HepG2 (cell line): ENCODE measurements at regions not wholly inside any gene's neighbourhood (a gene's known extent, or its start where the extent isn't known, plus 50 kb on each side); places are given as distances from the start of the nearest gene placed in this dataset.
A peak's percentile ranks its signal among the peaks of the same experiment; 100 is the strongest.

ENCODE experiments used
- HNF1A ChIP-seq, 2 experiments: sonication (generic) in 1 of 2; formaldehyde crosslinking in 1 of 2; IDR thresholded peaks; 2 replicates each; pipeline versions ENCODE4 v1.4.0 to v1.6.1; 2016 to 2020; ENCODE audit warnings: borderline replicate concordance in 1 of 2, low read depth in 1 of 2, mild to moderate bottlenecking in 1 of 2, missing genetic modification reagents in 1 of 2
- HNF1B ChIP-seq: sonication (generic); formaldehyde crosslinking; IDR thresholded peaks from 2 replicates; pipeline ENCODE4 v1.5.1; 2020; ENCODE audit warnings: mild to moderate bottlenecking, moderate library complexity, missing genetic modification reagents
- KDM3A ChIP-seq: IDR thresholded peaks from 2 replicates; pipeline ENCODE4 v1.6.1; 2018; ENCODE audit warnings: low read depth, missing compliant biosample characterization
- MED1 ChIP-seq: sonication (generic); formaldehyde crosslinking; IDR thresholded peaks from 2 replicates; pipeline ENCODE4 v1.4.0; 2020; ENCODE audit warnings: missing genetic modification reagents
- MLX ChIP-seq: IDR thresholded peaks from 2 replicates; pipeline ENCODE4 v1.6.1; 2016
- NBN ChIP-seq: fragments of 450-650 bp; conservative IDR thresholded peaks from 2 replicates; pipeline ENCODE4 v1.6.1; 2017
- RXRB ChIP-seq: IDR thresholded peaks from 2 replicates; pipeline ENCODE4 v1.6.1; 2016; ENCODE audit warnings: borderline replicate concordance, missing genetic modification reagents, missing compliant biosample characterization
- SMAD3 ChIP-seq: sonication (generic); formaldehyde crosslinking; IDR thresholded peaks from 2 replicates; pipeline ENCODE4 v1.4.0; 2020; ENCODE audit warnings: missing genetic modification reagents
- SOX6 ChIP-seq, 2 experiments: fragments of 450-650 bp in 1 of 2; sonication (generic) in 1 of 2; formaldehyde crosslinking in 1 of 2; IDR thresholded peaks; 2 replicates each; pipeline versions ENCODE4 v1.4.0 to v1.6.1; 2017 to 2020; ENCODE audit warnings: antibody characterized with exemption in 1 of 2, mild to moderate bottlenecking in 1 of 2, missing genetic modification reagents in 1 of 2
- TARDBP ChIP-seq: sonication (generic); formaldehyde crosslinking; IDR thresholded peaks from 2 replicates; pipeline ENCODE4 v1.8.0; 2022; ENCODE audit warnings: mild to moderate bottlenecking, missing genetic modification reagents
- TCF7 ChIP-seq: sonication (generic); IDR thresholded peaks from 2 replicates; pipeline ENCODE4 v1.6.1; 2016; ENCODE audit warnings: antibody characterized with exemption, low read depth
- ZNF136 ChIP-seq: sonication (generic); formaldehyde crosslinking; IDR thresholded peaks from 2 replicates; pipeline ENCODE4 v1.8.1; 2022; ENCODE audit warnings: low read depth, mild to moderate bottlenecking, moderate library complexity, missing genetic modification reagents
- ZNF20 ChIP-seq: sonication (generic); formaldehyde crosslinking; IDR thresholded peaks from 2 replicates; pipeline ENCODE4 v1.4.0; 2020; ENCODE audit warnings: mild to moderate bottlenecking, moderate library complexity, missing genetic modification reagents
- ZNF510 ChIP-seq: sonication (generic); formaldehyde crosslinking; IDR thresholded peaks from 2 replicates; pipeline ENCODE4 v1.4.0; 2020; ENCODE audit warnings: low read depth, mild to moderate bottlenecking, missing genetic modification reagents
- ZNF577 ChIP-seq: sonication (generic); formaldehyde crosslinking; IDR thresholded peaks from 2 replicates; pipeline ENCODE4 v1.4.0; 2020; ENCODE audit warnings: mild to moderate bottlenecking, low read depth, missing genetic modification reagents, borderline replicate concordance
- ZNF746 ChIP-seq: sonication (generic); formaldehyde crosslinking; IDR thresholded peaks from 2 replicates; pipeline ENCODE4 v1.8.0; 2022; ENCODE audit warnings: mild to moderate bottlenecking, missing genetic modification reagents
- ZNF780A ChIP-seq: sonication (generic); formaldehyde crosslinking; IDR thresholded peaks from 2 replicates; pipeline ENCODE4 v1.8.0; 2022; ENCODE audit warnings: mild to moderate bottlenecking, missing genetic modification reagents, moderate library complexity
- ZSCAN25 ChIP-seq: sonication (generic); formaldehyde crosslinking; IDR thresholded peaks from 2 replicates; pipeline ENCODE4 v1.8.0; 2022; ENCODE audit warnings: mild to moderate bottlenecking, missing genetic modification reagents
- TF ChIP-seq, protein P1 (sequence below): sonication (generic); formaldehyde crosslinking; IDR thresholded peaks from 2 replicates; pipeline ENCODE4 v1.5.0; 2020; ENCODE audit warnings: missing genetic modification reagents, mild to moderate bottlenecking, borderline replicate concordance
- TF ChIP-seq, protein P2 (sequence below): sonication (generic); formaldehyde crosslinking; IDR thresholded peaks from 2 replicates; pipeline ENCODE4 v1.8.1; 2023; ENCODE audit warnings: mild to moderate bottlenecking, missing genetic modification reagents

DNA sequence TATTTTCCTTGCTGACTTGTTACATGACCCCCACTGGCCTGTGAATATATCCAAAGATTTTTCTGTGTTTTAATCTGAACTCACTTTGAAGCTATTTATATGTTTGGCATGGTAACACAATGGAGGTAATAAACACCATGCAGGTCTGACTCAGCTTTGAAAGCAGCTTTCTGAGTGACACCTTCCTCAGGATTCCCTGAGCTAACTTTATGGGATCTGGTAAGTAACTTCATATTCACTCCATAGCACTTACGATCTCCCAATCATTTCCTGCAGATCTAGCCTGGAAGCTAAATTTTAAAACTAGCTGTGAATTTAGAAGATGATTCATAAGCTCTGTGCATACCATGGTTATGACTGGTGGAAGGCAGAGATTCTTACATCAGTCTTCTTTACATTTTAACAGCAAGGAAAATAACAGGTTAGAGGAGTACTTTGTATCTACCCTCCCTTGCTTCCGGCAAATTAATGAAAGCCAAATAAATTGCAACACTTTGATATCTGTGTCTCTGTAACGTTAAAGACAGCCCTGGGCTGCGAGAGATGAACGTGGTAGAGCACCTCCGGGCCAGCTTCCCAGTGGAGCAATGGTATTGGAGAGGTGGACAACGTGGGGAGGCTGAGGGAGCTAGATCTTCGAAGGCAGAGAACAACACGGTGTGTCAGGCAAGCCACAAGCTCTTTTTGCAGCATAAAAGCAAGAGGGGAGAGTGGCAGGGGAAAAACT lies 170.2 kb upstream of the KLF14 start (continued):
- TF ChIP-seq, protein P1, sequence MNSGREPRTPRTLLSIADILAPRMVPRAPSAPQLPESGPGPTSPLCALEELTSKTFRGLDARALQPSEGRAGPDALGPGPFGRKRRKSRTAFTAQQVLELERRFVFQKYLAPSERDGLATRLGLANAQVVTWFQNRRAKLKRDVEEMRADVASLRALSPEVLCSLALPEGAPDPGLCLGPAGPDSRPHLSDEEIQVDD (CRISPR knock-in tag): no peak
- TF ChIP-seq SOX6 (IDR thresholded peaks at IDR 0.05): no peak
- peak; percentile 77 for TF ChIP-seq SOX6 (CRISPR knock-in tag; IDR thresholded peaks at IDR 0.05)
- TF ChIP-seq HNF1A (IDR thresholded peaks at IDR 0.05; ENCODE audit: low read depth): peak; percentile 61
- no peak; the same call in 1 of the 2 replicates for TF ChIP-seq HNF1A (CRISPR knock-in tag; IDR thresholded peaks at IDR 0.05; ENCODE audit: borderline replicate concordance)
- no peak for TF ChIP-seq ZNF577
- peak; percentile 70; the same call in 1 of the 2 replicates for TF ChIP-seq ZNF780A (CRISPR knock-in tag)
- TF ChIP-seq SMAD3 (CRISPR knock-in tag): peak; percentile 69; the same call in 1 of the 2 replicates
- TF ChIP-seq ZSCAN25: no peak
- 0 out of 2 replicates have a peak, but pooled peaks have one; percentile 22 for TF ChIP-seq KDM3A (CRISPR knock-in tag)
- no peak for TF ChIP-seq ZNF20 (CRISPR knock-in tag)
- no peak for TF ChIP-seq ZNF510 (CRISPR knock-in tag)
- peak; percentile 53; the same call in 1 of the 2 replicates for TF ChIP-seq MLX
- TF ChIP-seq NBN: no peak
- TF ChIP-seq TCF7: no peak
- TF ChIP-seq, protein P2, sequence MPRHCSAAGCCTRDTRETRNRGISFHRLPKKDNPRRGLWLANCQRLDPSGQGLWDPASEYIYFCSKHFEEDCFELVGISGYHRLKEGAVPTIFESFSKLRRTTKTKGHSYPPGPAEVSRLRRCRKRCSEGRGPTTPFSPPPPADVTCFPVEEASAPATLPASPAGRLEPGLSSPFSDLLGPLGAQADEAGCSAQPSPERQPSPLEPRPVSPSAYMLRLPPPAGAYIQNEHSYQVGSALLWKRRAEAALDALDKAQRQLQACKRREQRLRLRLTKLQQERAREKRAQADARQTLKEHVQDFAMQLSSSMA (CRISPR knock-in tag): no peak
- TF ChIP-seq MED1 (CRISPR knock-in tag): peak; percentile 96
- TF ChIP-seq ZNF746: peak; percentile 62; the same call in 1 of the 2 replicates
- peak; percentile 78 for TF ChIP-seq HNF1B (CRISPR knock-in tag)
- peak; percentile 79 for TF ChIP-seq RXRB (CRISPR knock-in tag)
- peak; percentile 75 for TF ChIP-seq TARDBP (CRISPR knock-in tag)
- 0 out of 2 replicates have a peak, but pooled peaks have one; percentile 16 for TF ChIP-seq ZNF136
